Tibial nerve (tissue), 3 donors: ENCODE measurements at regions not wholly inside any gene's neighbourhood (a gene's known extent, or its start where the extent isn't known, plus 50 kb on each side); places are given as distances from the start of the nearest gene placed in this dataset.

Source experiments
- CTCF ChIP-seq, 5 experiments: fragments of 200-600 bp in 3 of 5; fragments of 450-650 bp in 2 of 5; sonication (generic) in 3 of 5; IDR thresholded peaks; one replicate each; pipeline ENCODE4 v1.5.1; 2016 to 2019; ENCODE audit warnings: antibody characterized with exemption in 5 of 5, mild to moderate bottlenecking in 3 of 5, moderate library complexity in 2 of 5
- POLR2A ChIP-seq, 2 donors: fragments of 450-650 bp; IDR thresholded peaks; one replicate each; pipeline ENCODE4 v1.6.1; 2017; ENCODE audit warnings: antibody characterized with exemption in 2 of 2, mild to moderate bottlenecking in 2 of 2, moderate library complexity in 2 of 2

DNA sequence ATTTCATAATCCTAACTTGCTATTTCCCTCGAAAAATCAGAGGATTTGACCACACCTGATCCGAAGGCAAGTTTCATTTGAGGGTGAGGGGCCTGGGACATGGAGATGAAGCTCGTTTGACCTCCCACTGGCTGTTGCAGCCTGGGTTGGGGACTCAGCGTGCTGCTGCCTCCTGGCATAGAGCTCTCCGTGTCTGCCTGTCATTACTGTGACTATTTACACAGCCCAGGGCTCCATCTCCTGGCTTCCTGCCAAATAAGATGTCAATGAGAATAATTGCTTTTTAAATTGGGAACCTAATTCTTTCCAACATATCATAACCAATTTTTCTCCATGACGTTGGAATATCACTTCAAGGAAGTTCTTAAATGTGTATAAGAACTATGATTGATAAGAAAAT, 139.3 kb upstream of the COBL start:
- no peak for TF ChIP-seq CTCF (IDR thresholded peaks at IDR 0.05)
- TF ChIP-seq POLR2A (IDR thresholded peaks at IDR 0.05) = no peak
